ENCODE measurements at regions not wholly inside any gene's neighbourhood (a gene's known extent, or its start where the extent isn't known, plus 50 kb on each side); places are given as distances from the start of the nearest gene placed in this dataset.

DNA sequence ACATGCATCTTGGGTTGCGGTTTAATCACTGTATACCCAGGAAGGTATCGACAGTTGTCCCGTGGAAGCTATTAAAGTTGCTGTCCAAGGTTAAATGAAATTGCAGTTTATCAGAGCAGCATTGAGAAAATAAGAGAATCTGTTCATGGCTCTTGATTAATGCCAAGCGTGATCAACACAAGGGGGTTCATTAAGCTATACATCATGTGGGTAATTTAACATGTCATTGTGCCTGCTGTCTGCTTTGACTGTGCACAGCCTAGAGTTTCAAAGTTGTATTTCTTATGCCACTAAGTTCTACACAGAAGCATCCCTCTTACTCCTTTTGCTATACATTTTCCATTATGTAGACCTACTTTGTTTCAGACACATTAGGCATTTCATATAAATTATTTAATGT lies 74.8 kb upstream of the SP8 start:
- 100% methylated on average over 1 of the region's 4 CpGs for WGBS (ENCODE audit: insufficient coverage)
- Histone ChIP-seq H4K20me1 (ENCODE audit: insufficient read depth, low read length) (no peaks in the 10 kb centered on the region), H3K9ac (ENCODE audit: insufficient read depth, low read length, poor library complexity, severe bottlenecking) (no peak overlapping the region), H3K4me3 (replicated peaks in 1 of 3; ENCODE audit: low read depth in 2 of 3, low read length in 3 of 3) (no peak overlapping the region), H3K27me3 (ENCODE audit: control insufficient read depth in 2 of 2, insufficient read depth in 2 of 2, low read length in 2 of 2) (no peaks in the 10 kb centered on the region), H3K36me3 (replicated peaks in 1 of 2; ENCODE audit: control insufficient read depth in 1 of 2, insufficient read depth in 2 of 2, low read length in 2 of 2) (no peaks in the 10 kb centered on the region), H2AFZ (ENCODE audit: insufficient read depth, low read depth, low read length, poor library complexity, severe bottlenecking) (no peak overlapping the region), H3K4me2 (replicated peaks; ENCODE audit: extremely low read depth, low read length, poor library complexity, severe bottlenecking) (no peak overlapping the region), H3K9me3 (replicated peaks in 1 of 2; ENCODE audit: control insufficient read depth in 1 of 2, insufficient read depth in 1 of 2, low read length in 2 of 2) (peaks cover 0 to 2% of the 10 kb centered on the region in 2 donors), H3K79me2 (ENCODE audit: insufficient read depth, low read length) (no peaks in the 10 kb centered on the region), H3K27ac (ENCODE audit: low read depth in 1 of 2, low read length in 2 of 2) (no peak overlapping the region), H3K4me1 (ENCODE audit: control insufficient read depth in 1 of 2, insufficient read depth in 2 of 2, low read length in 2 of 2) (no peaks in the 10 kb centered on the region)
- TF ChIP-seq, protein P1, sequence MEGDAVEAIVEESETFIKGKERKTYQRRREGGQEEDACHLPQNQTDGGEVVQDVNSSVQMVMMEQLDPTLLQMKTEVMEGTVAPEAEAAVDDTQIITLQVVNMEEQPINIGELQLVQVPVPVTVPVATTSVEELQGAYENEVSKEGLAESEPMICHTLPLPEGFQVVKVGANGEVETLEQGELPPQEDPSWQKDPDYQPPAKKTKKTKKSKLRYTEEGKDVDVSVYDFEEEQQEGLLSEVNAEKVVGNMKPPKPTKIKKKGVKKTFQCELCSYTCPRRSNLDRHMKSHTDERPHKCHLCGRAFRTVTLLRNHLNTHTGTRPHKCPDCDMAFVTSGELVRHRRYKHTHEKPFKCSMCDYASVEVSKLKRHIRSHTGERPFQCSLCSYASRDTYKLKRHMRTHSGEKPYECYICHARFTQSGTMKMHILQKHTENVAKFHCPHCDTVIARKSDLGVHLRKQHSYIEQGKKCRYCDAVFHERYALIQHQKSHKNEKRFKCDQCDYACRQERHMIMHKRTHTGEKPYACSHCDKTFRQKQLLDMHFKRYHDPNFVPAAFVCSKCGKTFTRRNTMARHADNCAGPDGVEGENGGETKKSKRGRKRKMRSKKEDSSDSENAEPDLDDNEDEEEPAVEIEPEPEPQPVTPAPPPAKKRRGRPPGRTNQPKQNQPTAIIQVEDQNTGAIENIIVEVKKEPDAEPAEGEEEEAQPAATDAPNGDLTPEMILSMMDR (IDR thresholded peaks at IDR 0.05), result no peak
- intact Hi-C loops (cut with micrococcal nuclease), result no loop called here
- Mint-ChIP-seq H3K27ac (no peak overlapping the region), H3K27me3 (ENCODE audit: low read depth in 3 of 3) (peaks cover 0 to 2% (median 0%) of the 10 kb centered on the region in 3 donors), H3K36me3 (no peaks in the 10 kb centered on the region), H3K4me1 (no peaks in the 10 kb centered on the region), H3K4me3 (no peak overlapping the region), H3K9me3 (peaks cover 2 to 11% (median 7%) of the 10 kb centered on the region in 7 donors)
- no peak for DNase-seq

DNA sequence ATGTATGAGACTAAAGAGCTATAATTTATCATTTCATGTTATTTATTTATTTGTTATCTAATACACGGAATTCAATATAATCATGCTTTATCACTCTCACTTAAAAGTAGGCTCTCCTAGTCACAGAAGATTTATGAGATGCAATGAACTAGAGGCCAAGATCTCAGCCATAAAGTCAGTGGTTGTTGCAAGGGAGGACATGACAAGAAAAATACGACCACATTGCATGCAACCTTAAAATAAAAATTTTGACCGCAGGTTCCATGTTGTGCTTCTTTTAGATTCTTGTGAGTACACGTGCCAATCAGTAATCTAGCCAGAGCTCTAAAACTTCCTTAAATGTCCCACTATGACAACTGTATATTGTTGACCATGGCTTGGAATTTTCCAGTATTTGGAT lies 75.9 kb upstream of the SP8 start:
- TF ChIP-seq, protein P1 (IDR thresholded peaks at IDR 0.05), result no peak
- Histone ChIP-seq H3K4me1 (ENCODE audit: control insufficient read depth in 1 of 2, insufficient read depth in 2 of 2, low read length in 2 of 2) (no peaks in the 10 kb centered on the region), H3K27me3 (ENCODE audit: control insufficient read depth in 2 of 2, insufficient read depth in 2 of 2, low read length in 2 of 2) (no peaks in the 10 kb centered on the region), H3K4me3 (replicated peaks in 1 of 3; ENCODE audit: low read depth in 2 of 3, low read length in 3 of 3) (no peak overlapping the region), H3K79me2 (ENCODE audit: insufficient read depth, low read length) (no peaks in the 10 kb centered on the region), H3K4me2 (replicated peaks; ENCODE audit: extremely low read depth, low read length, poor library complexity, severe bottlenecking) (no peak overlapping the region), H4K20me1 (ENCODE audit: insufficient read depth, low read length) (no peaks in the 10 kb centered on the region), H2AFZ (ENCODE audit: insufficient read depth, low read depth, low read length, poor library complexity, severe bottlenecking) (no peak overlapping the region), H3K9ac (ENCODE audit: insufficient read depth, low read length, poor library complexity, severe bottlenecking) (no peak overlapping the region), H3K9me3 (replicated peaks in 1 of 2; ENCODE audit: control insufficient read depth in 1 of 2, insufficient read depth in 1 of 2, low read length in 2 of 2) (peaks cover 0 to 2% of the 10 kb centered on the region in 2 donors), H3K27ac (ENCODE audit: low read depth in 1 of 2, low read length in 2 of 2) (no peak overlapping the region), H3K36me3 (replicated peaks in 1 of 2; ENCODE audit: control insufficient read depth in 1 of 2, insufficient read depth in 2 of 2, low read length in 2 of 2) (no peaks in the 10 kb centered on the region)
- DNase-seq, result no peak
- WGBS (ENCODE audit: insufficient coverage), result no CpG with 5 or more reads among the region's 4 CpGs
- no peak overlapping the region for H3K4me3 Mint-ChIP-seq
- H3K27me3 Mint-ChIP-seq (ENCODE audit: low read depth in 3 of 3), result peaks cover 0 to 2% (median 0%) of the 10 kb centered on the region in 3 donors
- no peaks in the 10 kb centered on the region for H3K36me3 Mint-ChIP-seq
- intact Hi-C loops (cut with micrococcal nuclease), result no loop called here
- no peak overlapping the region for H3K27ac Mint-ChIP-seq
- no peaks in the 10 kb centered on the region for H3K4me1 Mint-ChIP-seq
- H3K9me3 Mint-ChIP-seq, result peaks cover 2 to 11% (median 7%) of the 10 kb centered on the region in 7 donors

Data from CD14-positive monocyte (primary cell).